Right atrium auricular region (tissue), 2 donors: ENCODE measurements at regions not wholly inside any gene's neighbourhood (a gene's known extent, or its start where the extent isn't known, plus 50 kb on each side); places are given as distances from the start of the nearest gene placed in this dataset.

ENCODE experiments used
- DNase-seq: peaks from one replicate; pipeline ENCODE4 v3.0.0-alpha.2; 2019; ENCODE audit warnings: low spot score
- H3K27ac ChIP-seq, 2 donors: fragments of 200-600 bp; sonication (generic); 1 replicate in 1 of 2; 2 replicates in 1 of 2; pipeline ENCODE4 v1.5.1; 2016 to 2019
- H3K27me3 ChIP-seq, 2 donors: fragments of 200-600 bp; sonication (generic); one replicate each; pipeline versions ENCODE4 v1.5.1 to v1.6.0; 2017 to 2019
- H3K36me3 ChIP-seq: fragments of 200-600 bp; sonication (generic); one replicate; pipeline ENCODE4 v1.5.1; 2016
- H3K4me1 ChIP-seq, 2 donors: fragments of 200-600 bp; sonication (generic); one replicate each; pipeline versions ENCODE4 v1.5.1 to v1.6.0; 2017 to 2019
- H3K4me3 ChIP-seq, 2 donors: fragments of 200-600 bp; sonication (generic); 1 replicate in 1 of 2; 2 replicates in 1 of 2; pipeline ENCODE4 v1.5.1; 2017 to 2019; ENCODE audit warnings: mild to moderate bottlenecking in 1 of 2, moderate library complexity in 1 of 2
- H3K9me3 ChIP-seq, 2 donors: fragments of 200-600 bp; sonication (generic); one replicate each; pipeline ENCODE4 v1.5.1; 2019
- TF ChIP-seq, protein P1 (sequence below), 2 donors: fragments of 200-600 bp; sonication (generic); IDR thresholded peaks; one replicate each; pipeline ENCODE4 v1.5.1; 2019; ENCODE audit warnings: antibody characterized with exemption in 2 of 2

DNA sequence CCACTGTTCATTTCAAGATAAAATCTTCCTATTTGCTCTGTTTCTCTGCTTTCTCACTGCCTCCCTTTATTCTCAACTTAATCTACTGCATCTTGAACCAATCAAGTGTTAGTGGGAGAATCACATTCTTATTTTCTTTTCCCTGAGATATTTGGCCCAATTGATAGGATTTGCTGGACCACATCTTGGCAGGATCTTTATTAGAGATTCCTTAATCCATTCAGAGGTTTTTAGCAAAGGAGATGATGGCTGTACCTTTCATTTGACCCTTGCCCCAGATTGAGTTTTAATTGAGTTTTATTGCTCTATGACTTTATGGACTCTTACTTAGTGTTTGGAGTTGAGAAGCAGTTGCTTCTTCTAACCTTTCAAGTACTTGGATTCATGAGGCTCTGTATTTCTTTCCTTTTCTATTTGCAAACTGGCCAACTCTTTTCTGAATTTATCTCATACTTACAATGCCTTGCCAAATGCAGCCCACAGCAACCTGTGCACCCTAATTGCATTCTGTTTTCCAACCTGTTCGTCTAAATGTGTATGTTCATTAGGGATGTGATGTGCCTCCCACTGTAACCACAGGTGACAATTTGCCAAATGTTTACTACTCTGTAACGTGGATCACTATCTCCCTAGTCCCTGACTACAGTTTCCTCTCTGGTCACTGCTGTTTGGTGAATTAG lies 274.8 kb upstream of the KAZN start:
- H3K27me3 ChIP-seq, result no peaks in the 10 kb centered on the region
- no peaks in the 10 kb centered on the region for H3K9me3 ChIP-seq
- no peaks in the 10 kb centered on the region for H3K4me1 ChIP-seq
- DNase-seq, result no peak
- no peak overlapping the region for H3K27ac ChIP-seq
- no peaks in the 10 kb centered on the region for H3K36me3 ChIP-seq
- no peak overlapping the region for H3K4me3 ChIP-seq
- TF ChIP-seq, protein P1, sequence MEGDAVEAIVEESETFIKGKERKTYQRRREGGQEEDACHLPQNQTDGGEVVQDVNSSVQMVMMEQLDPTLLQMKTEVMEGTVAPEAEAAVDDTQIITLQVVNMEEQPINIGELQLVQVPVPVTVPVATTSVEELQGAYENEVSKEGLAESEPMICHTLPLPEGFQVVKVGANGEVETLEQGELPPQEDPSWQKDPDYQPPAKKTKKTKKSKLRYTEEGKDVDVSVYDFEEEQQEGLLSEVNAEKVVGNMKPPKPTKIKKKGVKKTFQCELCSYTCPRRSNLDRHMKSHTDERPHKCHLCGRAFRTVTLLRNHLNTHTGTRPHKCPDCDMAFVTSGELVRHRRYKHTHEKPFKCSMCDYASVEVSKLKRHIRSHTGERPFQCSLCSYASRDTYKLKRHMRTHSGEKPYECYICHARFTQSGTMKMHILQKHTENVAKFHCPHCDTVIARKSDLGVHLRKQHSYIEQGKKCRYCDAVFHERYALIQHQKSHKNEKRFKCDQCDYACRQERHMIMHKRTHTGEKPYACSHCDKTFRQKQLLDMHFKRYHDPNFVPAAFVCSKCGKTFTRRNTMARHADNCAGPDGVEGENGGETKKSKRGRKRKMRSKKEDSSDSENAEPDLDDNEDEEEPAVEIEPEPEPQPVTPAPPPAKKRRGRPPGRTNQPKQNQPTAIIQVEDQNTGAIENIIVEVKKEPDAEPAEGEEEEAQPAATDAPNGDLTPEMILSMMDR (IDR thresholded peaks at IDR 0.05), result no peak

DNA sequence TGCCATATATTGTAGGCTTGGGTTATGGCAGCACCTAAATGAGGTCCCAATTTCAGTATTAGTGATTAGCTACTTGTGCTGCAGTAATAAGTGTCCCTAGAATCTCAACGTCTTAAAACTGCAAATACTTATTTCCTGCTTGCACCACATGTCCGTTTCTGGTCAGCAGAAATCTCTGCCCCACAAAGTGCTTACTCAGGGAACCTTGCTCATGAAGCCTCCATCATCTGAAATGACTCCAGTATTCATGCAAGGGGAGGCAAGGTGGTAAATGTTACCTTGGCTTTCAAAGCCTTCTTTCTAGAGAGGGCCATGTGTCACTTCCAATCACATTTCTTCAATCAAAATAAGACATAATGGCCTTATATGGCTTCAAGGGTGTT lies 274.2 kb upstream of the KAZN start:
- Histone ChIP-seq H3K27me3 (no peaks in the 10 kb centered on the region), H3K36me3 (no peaks in the 10 kb centered on the region), H3K9me3 (no peaks in the 10 kb centered on the region), H3K27ac (no peak overlapping the region), H3K4me1 (no peaks in the 10 kb centered on the region), H3K4me3 (no peak overlapping the region)
- TF ChIP-seq, protein P1 (IDR thresholded peaks at IDR 0.05), result no peak
- DNase-seq, result no peak

DNA sequence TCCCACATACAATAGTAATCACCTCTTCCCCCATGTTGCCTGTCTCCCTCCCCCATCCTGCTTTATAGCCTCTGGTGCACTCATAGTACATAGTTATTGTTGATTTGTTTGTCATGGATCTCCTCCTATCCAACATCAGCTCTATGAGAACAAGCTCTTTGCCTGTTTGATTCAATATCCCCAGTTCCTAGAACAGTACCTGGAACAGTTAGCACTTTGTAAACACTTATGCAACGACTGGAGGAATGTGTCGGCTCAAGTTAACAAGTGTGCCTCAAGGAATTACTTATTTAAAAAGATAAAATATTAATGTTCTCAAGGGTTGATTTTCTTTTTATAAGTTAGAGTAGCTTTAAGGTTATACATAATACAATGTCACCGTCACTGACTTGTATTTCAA lies 271.6 kb upstream of the KAZN start:
- Histone ChIP-seq H3K9me3 (peaks cover 0 to 10% of the 10 kb centered on the region in 2 donors), H3K36me3 (no peaks in the 10 kb centered on the region), H3K27me3 (no peaks in the 10 kb centered on the region), H3K4me3 (no peak overlapping the region), H3K27ac (no peak overlapping the region), H3K4me1 (no peaks in the 10 kb centered on the region)
- DNase-seq, result no peak
- TF ChIP-seq, protein P1 (IDR thresholded peaks at IDR 0.05), result no peak

DNA sequence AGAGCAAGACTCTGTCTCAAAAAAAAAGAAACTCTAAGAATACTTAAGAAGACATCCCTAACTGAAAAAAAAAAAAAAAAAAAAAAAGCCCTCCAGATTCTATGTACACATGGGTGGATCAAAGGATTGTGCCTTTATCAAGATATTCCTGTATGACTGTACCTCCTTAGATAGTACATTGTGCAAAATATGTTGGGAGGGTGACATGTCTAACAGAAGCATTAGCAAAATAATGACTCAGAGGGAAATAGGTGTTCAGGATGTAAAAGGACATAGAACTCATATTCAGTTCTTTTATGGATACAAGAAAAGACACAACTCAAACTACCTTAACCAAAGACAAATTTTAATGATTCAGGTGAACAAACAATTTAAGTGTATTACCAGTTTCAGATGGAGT lies 269.8 kb upstream of the KAZN start:
- H3K4me1 ChIP-seq, result no peaks in the 10 kb centered on the region
- no peaks in the 10 kb centered on the region for H3K36me3 ChIP-seq

DNA sequence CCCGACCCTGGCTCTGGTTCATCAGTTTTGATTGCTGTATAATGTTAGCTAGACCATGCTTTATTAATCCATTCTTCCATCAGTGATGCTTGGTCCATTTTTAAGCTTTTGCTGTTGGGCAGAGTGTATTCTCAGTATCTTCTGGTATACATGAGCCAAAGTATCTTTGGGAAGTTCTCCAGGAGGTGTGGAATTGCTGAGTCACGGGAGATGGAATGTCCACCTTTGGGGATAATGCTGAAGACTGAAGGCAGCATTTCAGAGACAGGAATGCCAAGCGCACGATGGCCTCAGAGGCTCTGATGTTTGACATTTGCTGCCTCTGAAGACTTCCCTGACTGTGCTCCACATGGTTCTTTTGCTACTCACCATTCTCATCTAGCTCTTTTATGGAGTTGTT lies 266.3 kb upstream of the KAZN start:
- H3K27me3 ChIP-seq, result no peaks in the 10 kb centered on the region
- TF ChIP-seq, protein P1 (IDR thresholded peaks at IDR 0.05), result no peak
- H3K36me3 ChIP-seq, result no peaks in the 10 kb centered on the region
- no peak overlapping the region for H3K4me3 ChIP-seq
- H3K27ac ChIP-seq, result no peak overlapping the region
- H3K4me1 ChIP-seq, result no peaks in the 10 kb centered on the region
- H3K9me3 ChIP-seq, result peaks cover 0 to 10% of the 10 kb centered on the region in 2 donors
- no peak for DNase-seq

More for the DNA sequence above, 269.8 kb upstream of the KAZN start:
- H3K27me3 ChIP-seq, result no peaks in the 10 kb centered on the region
- H3K27ac ChIP-seq, result no peak overlapping the region
- peaks cover 0 to 10% of the 10 kb centered on the region in 2 donors for H3K9me3 ChIP-seq
- H3K4me3 ChIP-seq, result no peak overlapping the region
- TF ChIP-seq, protein P1 (IDR thresholded peaks at IDR 0.05), result no peak
- no peak for DNase-seq
